Left hindlimb (tissue), 1 donor: ENCODE measurements at regions not wholly inside any gene's neighbourhood (a gene's known extent, or its start where the extent isn't known, plus 50 kb on each side); places are given as distances from the start of the nearest gene placed in this dataset.

ENCODE experiments used
- DNase-seq: peaks from one replicate; pipeline ENCODE4 v3.0.0-alpha.2; 2018

- no peak for DNase-seq
Measured at GRCh38 chr6:15796844-15797243, 134.0 kb upstream of the DTNBP1 start.

DNA sequence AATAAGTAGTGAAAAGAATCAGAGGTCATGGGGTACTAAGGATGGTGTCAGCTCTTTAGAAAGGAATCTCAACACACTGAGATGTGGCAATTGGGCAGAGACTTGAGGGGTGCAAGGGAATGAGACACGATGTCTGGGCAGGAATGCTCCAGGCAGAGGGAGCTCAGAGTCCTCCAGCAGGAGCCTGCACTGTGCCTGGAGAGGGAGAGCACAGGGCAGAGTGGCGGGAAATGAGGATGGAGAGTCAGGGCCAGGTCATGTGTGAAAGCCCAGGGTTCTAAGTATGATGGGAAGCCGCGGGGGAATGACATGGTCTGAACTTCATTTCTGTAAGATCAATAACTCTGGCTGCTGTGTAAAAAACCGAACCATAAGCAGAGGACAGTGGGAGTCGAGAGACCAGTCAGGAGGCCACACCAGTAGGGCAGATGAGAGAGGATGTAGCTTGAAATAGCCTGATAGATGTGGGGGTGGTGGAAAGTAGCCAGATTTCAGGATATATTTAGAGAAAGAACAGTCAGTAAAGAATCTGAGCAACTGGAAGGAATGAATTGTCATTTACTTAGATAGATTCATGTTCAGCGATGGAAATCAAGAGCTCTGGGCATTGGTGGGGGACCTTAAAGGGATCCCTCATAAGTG lies 133.4 kb upstream of the DTNBP1 start:
- no peak for DNase-seq

DNA sequence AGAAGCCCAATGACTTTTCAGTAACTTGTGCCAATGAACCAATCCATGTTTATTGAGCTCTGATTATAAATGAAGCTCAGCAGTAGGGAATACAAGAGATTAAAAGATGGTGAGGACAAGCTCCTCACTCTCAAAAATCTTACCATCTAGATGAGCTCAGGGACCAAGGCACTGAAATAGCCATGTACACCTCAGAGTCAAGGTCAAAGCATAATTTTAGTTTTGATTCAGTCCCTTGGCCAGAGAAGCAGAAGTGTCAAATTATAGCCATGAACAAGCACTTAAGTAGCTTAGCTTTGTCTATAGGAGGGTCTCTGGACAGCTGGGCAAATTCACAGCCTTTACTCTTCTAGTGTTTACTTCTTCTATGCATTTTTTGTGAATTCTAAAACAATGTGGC lies 131.0 kb upstream of the DTNBP1 start:
- no peak for DNase-seq

DNA sequence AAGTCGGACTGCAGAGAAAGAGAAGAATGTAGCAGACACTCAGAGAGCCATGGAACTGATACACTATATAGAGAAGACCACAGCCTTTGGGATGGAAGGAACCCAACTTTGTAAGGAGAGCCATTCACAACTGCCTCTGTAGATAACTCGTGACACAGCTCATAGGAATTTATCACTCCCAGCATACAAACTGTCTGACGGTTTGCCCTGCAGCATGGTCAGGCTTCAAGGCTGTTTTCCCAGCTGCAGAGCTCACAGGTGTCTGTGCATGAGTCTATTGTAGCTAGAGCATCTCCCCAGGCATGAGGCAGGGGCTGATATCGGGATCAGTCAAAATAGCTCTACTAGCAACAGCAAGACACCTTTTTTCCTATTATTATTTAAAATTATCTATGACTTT lies 130.5 kb upstream of the DTNBP1 start:
- no peak for DNase-seq

- DNase-seq = no peak
Measured at GRCh38 chr6:15792842-15793241, 130.0 kb upstream of the DTNBP1 start.

- DNase-seq = peak; percentile 42
Measured at GRCh38 chr6:15791448-15792181, 128.8 kb upstream of the DTNBP1 start.

DNA sequence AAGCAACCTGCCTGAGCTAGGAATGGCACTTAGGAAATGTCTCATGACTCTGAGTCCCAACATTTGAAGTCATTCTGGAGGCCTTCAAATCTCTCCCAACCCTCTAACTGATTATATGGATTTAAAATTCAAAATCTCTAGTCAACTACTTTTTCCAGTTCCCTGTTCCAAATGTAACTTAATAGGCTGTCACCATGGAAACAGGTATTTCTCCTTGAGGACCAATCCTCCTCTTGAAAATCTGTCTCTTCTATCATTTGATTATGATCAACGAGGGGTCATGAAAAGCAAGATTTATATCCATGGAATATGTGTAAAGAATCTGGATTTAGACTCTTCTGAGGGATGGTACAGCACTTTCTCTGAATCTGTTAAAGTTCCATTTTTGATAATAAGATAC lies 127.3 kb upstream of the DTNBP1 start:
- no peak for DNase-seq

- DNase-seq = no peak
Measured at GRCh38 chr6:15786846-15787245, 124.0 kb upstream of the DTNBP1 start.

- DNase-seq = no peak
Measured at GRCh38 chr6:15783484-15783883, 120.7 kb upstream of the DTNBP1 start.

DNA sequence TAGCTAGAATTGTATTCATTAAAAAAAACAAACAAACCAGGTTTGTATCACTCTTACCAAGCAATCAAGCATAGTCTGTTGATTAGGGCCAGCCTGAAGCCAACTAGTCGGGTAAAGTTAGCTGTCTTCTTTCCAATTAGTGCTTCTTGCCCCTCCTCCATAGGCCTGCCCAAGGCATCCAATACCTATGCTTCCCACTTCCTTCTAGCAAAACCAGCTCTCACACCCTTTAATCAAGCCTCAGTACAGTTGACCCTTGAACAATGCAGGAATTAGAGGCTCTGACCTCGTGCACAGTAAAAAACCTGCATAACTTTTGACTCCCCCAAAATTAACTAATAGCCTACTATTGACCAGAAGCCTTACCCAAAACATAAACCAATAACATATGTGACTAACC lies 119.1 kb upstream of the DTNBP1 start:
- DNase-seq = no peak

- no peak for DNase-seq
Measured at GRCh38 chr6:15781333-15781732, 118.5 kb upstream of the DTNBP1 start.

- DNase-seq = no peak
Measured at GRCh38 chr6:15780437-15780836, 117.6 kb upstream of the DTNBP1 start.

DNA sequence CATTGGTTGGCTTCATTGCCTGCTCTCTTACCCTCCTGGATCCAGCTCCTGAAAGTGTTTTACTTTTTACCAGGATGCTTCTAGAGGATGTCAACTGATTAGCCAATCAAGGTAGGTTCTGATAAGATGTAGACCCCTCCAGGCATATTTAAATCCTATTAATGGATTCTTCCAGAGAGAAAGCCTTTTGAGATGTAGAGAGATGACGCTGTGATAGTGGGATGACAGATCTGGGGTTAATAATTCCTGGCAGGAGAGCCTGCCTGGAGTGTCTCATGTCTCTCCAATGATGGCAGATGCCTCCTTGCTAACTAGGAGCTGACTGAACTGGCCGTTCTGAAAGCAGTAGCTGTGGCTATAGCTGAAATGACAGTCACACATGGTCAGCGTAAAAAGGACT lies 116.9 kb upstream of the DTNBP1 start:
- no peak for DNase-seq

DNA sequence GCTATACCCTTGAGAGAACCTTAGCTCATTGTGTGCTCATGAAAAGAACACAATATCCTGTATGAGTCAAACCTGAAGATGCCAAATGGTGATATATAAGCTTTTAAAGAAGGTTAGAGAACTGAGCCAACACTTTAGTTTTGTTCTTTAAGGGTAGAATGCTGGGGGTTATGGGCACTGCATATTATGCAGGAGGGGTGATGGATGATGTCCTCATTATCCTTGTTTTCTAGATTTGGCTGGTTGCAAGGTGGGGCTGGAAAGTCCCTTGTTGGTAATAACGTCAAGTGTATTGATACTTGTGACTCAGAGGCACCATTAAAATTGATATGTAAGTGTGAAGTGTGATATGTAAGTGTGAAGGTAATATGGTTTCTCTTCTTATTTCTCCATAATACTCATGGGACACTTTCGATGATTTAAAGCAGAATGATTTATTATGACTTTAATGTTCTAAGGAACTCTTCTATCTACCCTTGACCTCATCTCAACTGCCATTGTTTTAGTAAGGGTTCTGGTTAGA lies 113.7 kb upstream of the DTNBP1 start:
- no peak for DNase-seq

DNA sequence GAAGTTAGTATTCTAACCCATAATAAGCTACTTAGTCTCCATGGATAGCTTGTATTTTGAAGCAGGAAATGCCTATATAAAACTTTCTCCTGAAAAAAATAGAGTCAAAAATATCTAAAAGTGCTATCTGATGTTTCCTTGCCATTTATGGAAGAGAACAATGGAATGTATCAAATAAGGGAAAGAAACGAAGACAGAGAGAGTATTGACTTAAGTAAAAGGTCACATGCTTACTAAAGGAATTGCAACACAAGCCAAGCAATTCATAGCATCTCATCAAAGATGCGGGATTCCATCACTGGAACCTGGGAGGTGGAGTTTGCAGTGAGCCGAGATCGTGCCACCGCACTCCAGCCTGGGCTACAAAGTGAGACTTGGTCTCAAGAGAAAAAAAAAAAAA lies 112.9 kb upstream of the DTNBP1 start:
- no peak for DNase-seq

- no peak for DNase-seq
Measured at GRCh38 chr6:15775076-15775634, 112.3 kb upstream of the DTNBP1 start.

DNA sequence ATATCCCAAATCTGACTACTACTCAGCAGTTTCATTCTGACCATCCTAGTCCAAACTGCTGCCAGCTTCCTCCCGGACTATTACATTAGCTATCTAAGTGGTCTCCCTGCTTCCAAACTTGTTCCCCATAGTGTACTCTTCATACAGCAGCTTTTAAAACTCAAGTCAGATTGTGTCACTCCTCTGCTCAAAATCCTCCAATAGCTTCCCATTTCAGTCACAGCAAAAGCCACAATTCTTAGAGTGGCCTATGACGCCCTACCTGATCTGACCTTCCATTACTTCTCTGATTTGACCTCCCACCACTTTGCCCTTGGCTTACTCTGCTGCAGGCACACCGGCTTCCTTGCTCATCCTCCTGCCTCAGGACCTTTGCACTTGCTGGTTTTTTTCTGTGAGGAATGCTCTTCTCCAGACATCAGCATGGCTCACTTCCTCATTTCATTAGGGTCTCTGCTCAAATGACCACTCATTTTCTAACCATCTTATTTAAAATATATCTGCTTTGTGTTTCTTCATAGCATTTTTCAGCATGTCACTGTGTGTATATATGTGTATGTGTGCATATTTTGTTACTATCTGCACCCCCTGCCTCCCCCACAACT lies 111.1 kb upstream of the DTNBP1 start:
- DNase-seq = no peak

DNA sequence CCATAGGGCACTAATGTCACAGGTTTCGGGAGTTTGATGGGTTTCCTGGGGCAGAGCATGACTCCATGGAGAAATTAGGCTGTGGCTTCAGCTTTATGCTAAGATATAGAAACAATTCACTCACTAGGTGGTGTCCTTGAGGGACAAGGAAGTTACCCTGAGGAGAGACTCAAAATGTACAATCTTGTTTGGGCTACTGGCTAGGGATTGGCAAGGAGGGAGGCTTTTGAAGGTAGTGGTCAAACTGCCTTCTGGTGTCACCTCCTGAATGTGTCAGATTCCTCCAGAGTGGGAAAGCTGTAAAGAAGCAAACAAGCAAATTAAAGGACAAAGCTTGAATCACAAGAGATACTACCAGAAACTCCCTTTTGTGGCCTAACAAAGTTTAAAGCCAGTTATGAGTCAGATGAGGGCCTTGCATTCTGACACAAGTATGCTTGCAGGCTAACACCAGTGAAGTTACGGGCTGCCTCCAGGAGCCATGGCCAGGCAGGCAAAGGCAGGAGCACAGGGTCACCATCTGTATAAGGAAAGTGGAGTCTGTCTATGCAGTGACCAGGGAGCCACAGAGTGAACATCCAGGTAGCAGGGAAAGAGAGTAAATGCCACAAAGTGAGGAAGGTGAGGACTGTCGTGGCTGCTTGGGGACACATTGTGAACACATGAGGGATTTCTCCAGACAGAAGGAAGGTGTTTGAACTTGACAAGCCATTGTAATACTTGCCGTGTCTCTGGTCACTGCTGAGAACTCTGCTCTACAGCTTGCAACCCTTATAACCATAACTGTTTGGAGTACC lies 107.7 kb upstream of the DTNBP1 start:
- DNase-seq = no peak

GRCh38 chr6:15769511-15770018 lies 106.7 kb upstream of the DTNBP1 start:
- no peak for DNase-seq

DNA sequence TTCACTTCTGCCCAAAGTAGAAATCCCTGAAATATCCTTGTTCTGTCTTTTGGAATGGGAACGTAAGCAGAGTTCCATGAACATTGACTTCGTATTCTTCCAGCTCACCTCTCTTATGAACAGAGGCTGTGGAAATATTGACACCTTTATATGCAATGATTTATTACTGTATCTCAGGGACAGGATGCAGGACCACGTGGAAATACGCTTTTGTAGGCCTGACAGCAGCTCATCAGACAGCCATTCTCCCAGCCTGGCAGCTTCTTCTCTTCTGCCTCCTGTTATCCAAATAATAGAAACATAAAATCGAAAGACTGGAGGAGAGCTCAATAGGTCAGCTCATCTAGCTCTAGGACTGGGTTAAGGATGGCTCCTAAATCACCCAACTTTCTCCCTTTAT lies 106.2 kb upstream of the DTNBP1 start:
- no peak for DNase-seq

GRCh38 chr6:15763837-15764236 lies 101.0 kb upstream of the DTNBP1 start:
- DNase-seq = no peak

- DNase-seq = no peak
Measured at GRCh38 chr6:15763364-15763763, 100.5 kb upstream of the DTNBP1 start.

DNA sequence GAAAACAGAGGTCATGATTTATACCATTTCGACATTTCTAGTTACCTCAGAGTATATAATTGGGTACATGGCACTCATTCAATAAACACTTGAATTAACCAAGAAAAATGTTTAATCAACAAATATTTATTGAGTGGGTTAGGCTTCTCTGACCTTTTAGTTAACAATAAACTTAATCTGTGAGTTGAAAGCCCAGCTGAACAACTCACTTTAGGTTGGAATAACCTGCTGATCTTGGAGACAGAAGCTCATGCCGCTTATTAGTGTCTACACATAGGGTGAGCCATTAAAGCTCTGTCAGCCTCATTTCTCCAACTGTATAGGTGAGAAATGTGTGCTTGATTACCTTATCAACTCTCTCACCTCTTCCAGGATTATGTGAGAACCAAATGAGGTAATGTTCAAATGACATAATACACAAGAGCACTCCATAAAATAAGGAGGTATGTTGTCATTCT lies 98.2 kb upstream of the DTNBP1 start:
- DNase-seq = no peak
